ENCODE measurements at regions not wholly inside any gene's neighbourhood (a gene's known extent, or its start where the extent isn't known, plus 50 kb on each side); places are given as distances from the start of the nearest gene placed in this dataset.

DNA sequence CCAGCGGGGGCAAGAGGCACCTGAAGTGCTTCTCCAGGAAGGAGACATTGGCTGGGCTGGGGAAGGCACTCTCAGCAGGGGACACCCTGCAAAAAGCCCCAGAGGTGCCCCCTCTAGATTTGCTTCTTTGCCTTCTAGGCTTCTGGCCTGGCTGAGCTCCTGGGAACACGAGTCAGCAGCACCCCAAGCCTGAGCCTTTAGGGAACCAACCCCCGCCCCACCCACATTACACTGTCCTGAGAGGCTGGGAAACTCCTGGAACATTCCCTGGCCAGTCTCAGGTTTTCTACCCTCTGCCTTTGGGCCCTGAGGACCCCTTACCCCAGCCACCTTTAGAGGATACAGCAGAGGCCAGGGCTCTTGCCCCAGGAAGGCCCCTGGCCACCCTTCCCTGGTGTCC, 108.4 kb upstream of the LINGO1 start:
- TF ChIP-seq, protein P1, sequence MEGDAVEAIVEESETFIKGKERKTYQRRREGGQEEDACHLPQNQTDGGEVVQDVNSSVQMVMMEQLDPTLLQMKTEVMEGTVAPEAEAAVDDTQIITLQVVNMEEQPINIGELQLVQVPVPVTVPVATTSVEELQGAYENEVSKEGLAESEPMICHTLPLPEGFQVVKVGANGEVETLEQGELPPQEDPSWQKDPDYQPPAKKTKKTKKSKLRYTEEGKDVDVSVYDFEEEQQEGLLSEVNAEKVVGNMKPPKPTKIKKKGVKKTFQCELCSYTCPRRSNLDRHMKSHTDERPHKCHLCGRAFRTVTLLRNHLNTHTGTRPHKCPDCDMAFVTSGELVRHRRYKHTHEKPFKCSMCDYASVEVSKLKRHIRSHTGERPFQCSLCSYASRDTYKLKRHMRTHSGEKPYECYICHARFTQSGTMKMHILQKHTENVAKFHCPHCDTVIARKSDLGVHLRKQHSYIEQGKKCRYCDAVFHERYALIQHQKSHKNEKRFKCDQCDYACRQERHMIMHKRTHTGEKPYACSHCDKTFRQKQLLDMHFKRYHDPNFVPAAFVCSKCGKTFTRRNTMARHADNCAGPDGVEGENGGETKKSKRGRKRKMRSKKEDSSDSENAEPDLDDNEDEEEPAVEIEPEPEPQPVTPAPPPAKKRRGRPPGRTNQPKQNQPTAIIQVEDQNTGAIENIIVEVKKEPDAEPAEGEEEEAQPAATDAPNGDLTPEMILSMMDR (IDR thresholded peaks at IDR 0.05): no peak
- TF ChIP-seq EZH2 (IDR thresholded peaks at IDR 0.05; ENCODE audit: borderline replicate concordance, insufficient read depth, low read depth, low read length, poor library complexity, severe bottlenecking): no peak

Data from B cell (primary cell).